Lower lobe of right lung (tissue), 2 donors: ENCODE measurements at regions not wholly inside any gene's neighbourhood (a gene's known extent, or its start where the extent isn't known, plus 50 kb on each side); places are given as distances from the start of the nearest gene placed in this dataset.

Experiments used
- ATAC-seq, 2 donors: fragments of 200-7000 bp; cut with Tn5 transposase; one replicate each; pipeline ENCODE4 v1.9.1; 2020 to 2022; ENCODE audit warnings: mild to moderate bottlenecking in 2 of 2, moderate library complexity in 2 of 2
- DNase-seq: peaks from one replicate; pipeline ENCODE4 v3.0.0-alpha.2; 2020
- H3K27ac ChIP-seq: fragments of 200-600 bp; one replicate; pipeline ENCODE4 v1.8.0; 2022
- H3K27me3 ChIP-seq: fragments of 200-600 bp; one replicate; pipeline ENCODE4 v1.8.0; 2022; ENCODE audit warnings: low read depth
- H3K36me3 ChIP-seq: fragments of 200-600 bp; one replicate; pipeline ENCODE4 v1.8.0; 2022; ENCODE audit warnings: mild to moderate bottlenecking
- H3K4me1 ChIP-seq: fragments of 200-600 bp; one replicate; pipeline ENCODE4 v1.8.0; 2022
- H3K4me3 ChIP-seq: fragments of 200-600 bp; one replicate; pipeline ENCODE4 v1.8.0; 2022; ENCODE audit warnings: mild to moderate bottlenecking
- H3K9me3 ChIP-seq: fragments of 200-600 bp; one replicate; pipeline ENCODE4 v1.8.0; 2022
- CTCF ChIP-seq: fragments of 200-600 bp; IDR thresholded peaks from one replicate; pipeline ENCODE4 v1.8.0; 2022; ENCODE audit warnings: antibody characterized with exemption, mild to moderate bottlenecking
- intact Hi-C: fragments of 100-400 bp; cut with DNase I; formaldehyde crosslinking; loops from one replicate; pipeline ENCODE4 v1.11.0; 2022
- donor health status: DM: no; HTN: yes; CAD: no; lungs with severe emphysema.

DNA sequence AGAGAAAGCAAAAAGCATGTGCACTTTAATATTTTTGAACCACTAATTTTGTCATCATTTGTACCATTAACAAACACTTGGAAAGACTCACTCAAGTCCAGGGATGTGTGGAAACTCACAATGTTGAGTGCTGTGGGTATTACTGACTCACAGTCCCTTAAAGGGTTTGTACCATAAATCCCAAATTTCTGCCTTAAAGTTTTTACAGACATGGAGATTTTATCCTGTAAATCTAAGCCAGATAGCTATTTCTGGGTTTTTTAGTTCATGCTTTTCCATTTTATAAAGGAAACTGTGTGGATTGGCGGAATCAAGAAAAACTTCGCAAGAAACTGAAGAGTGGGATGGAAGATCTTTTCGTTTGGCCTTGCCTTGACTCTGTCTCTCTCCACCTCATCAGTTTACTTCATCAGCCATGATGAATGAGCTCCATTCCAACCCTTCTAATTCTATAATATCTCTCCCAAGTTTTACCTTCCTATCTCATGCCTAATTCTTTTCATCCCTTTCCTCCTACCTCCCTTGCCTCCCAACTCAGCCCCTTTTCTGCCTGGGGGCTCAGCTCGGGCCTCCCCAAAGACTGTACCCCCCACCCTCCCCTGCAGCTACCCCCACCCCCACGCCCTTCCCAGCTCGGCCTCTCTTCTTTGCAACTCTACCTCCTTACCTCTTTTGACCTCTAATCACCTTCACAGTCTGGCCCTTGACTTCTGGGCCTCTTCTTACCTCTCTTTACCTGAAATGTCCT is 218.5 kb upstream of the MKLN1 start:
- Histone ChIP-seq H3K27me3 (no peaks in the 10 kb centered on the region), H3K36me3 (no peaks in the 10 kb centered on the region), H3K9me3 (no peaks in the 10 kb centered on the region), H3K4me1 (peaks cover 43% of the 10 kb centered on the region), H3K27ac (peak overlapping the region; percentile 100), H3K4me3 (peak overlapping the region; percentile 95)
- intact Hi-C loops, result no loop called here
- no peak for DNase-seq
- no peak for ATAC-seq
- TF ChIP-seq CTCF, result no peak

DNA sequence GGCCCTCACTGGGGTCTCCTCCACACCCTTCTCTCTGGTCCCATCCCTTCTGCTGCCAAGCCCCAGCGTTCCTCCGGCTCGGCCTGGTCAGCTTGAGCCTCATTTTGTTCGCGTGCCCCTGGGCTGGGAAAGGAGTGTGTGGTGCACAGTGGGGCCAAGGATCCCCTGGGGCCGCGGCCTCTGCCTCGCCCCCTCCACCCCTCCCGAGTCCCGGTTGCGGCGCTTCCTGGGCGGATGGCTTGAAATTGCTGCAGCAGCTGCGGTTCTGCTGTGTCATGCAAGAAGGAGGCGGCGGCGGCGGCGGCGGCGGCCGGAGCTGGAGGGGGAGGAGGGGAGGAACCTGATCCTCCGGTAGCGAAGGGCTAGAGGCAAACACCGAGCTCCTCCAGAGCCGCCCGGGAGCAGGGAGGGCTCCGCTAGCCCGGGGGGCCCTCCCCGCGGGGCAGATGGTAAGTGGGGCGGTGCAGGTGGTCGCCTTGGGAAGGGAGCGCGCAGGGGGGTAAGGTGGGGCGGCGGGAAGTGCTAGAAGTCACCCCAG is 217.8 kb upstream of the MKLN1 start:
- Histone ChIP-seq H3K4me3 (peak overlapping the region; percentile 95), H3K4me1 (peaks cover 36% of the 10 kb centered on the region), H3K27me3 (no peaks in the 10 kb centered on the region), H3K36me3 (no peaks in the 10 kb centered on the region), H3K9me3 (no peaks in the 10 kb centered on the region), H3K27ac (peak overlapping the region; percentile 100)
- no peak for TF ChIP-seq CTCF
- peak; percentile 60 to 64 for ATAC-seq
- intact Hi-C loops, result no loop called here
- peak; percentile 88 for DNase-seq

DNA sequence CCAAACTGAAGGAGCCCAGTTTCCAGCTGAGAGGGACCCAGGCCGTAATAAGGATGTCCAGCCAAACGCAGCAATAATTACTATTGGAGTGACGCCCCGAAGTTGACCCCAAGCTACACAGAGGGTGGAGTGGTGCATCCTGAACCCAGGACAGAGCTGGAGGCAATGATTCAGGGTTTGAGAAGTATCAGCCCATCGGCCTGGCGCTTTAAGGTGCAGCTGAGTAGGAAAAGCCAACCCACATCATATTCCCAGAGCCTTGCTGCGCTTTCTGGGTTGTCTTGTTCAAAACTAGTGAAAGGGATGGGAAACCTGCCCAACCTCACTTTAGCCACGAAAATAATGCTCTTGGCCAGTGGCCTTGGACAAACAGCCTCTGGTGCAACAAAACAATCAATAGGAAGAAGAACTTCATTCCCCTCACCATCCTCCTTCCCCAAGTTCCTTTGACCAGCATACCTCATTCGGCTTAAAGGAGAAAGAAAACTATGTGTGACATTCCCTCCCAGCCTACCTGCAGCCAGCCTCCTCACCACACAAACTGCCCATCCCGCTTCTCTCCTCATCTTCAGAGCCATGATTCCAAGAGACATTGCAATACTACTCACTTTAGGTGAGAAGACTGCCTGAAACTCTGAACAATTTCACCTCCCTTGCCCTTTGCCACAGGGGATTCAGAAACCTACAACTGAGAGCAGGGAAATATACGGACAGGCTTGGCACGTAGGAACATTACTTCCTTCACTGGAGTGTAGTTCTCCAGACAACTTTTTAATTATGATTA is 217.2 kb upstream of the MKLN1 start:
- no peaks in the 10 kb centered on the region for H3K36me3 ChIP-seq
- peak overlapping the region; percentile 95 for H3K4me3 ChIP-seq
- intact Hi-C loops, result no loop called here
- H3K4me1 ChIP-seq, result peaks cover 31% of the 10 kb centered on the region
- H3K9me3 ChIP-seq, result no peaks in the 10 kb centered on the region
- H3K27me3 ChIP-seq, result no peaks in the 10 kb centered on the region
- DNase-seq (no peak), ATAC-seq (no peak)
- H3K27ac ChIP-seq, result peak overlapping the region; percentile 100
- TF ChIP-seq CTCF, result no peak

DNA sequence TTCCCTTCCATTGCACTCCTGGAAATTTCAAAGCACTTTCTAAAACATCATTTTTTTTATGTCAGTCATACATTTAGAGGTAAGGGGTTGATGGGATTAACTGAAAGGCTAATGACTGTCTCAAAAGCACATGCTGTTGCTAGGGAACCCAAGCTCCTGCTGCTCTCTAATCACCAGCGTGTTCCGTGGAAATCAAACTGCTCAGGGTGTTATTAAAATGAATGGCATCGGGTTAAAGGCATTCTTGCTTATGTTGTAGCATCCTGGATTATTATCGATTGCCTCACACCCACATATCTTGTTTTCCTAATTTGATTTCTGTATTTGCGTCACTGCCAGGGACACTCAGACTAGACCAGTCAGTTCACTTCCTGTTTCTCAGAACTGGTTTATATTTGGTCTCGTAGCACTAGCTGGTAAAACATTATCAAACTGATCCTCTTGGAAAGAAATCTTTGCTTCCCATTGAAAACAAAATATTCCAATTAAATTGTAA is 216.5 kb upstream of the MKLN1 start:
- Histone ChIP-seq H3K4me3 (peak overlapping the region; percentile 95), H3K4me1 (peaks cover 31% of the 10 kb centered on the region)
- intact Hi-C loops, result no loop called here

More for the DNA sequence above, 216.5 kb upstream of the MKLN1 start:
- peak overlapping the region; percentile 100 for H3K27ac ChIP-seq
- no peak for TF ChIP-seq CTCF
- no peak for DNase-seq
- H3K9me3 ChIP-seq, result no peaks in the 10 kb centered on the region
- peak; percentile 20 to 49 for ATAC-seq
- H3K36me3 ChIP-seq, result no peaks in the 10 kb centered on the region
- no peaks in the 10 kb centered on the region for H3K27me3 ChIP-seq
